ENCODE measurements at regions not wholly inside any gene's neighbourhood (a gene's known extent, or its start where the extent isn't known, plus 50 kb on each side); places are given as distances from the start of the nearest gene placed in this dataset.

DNA sequence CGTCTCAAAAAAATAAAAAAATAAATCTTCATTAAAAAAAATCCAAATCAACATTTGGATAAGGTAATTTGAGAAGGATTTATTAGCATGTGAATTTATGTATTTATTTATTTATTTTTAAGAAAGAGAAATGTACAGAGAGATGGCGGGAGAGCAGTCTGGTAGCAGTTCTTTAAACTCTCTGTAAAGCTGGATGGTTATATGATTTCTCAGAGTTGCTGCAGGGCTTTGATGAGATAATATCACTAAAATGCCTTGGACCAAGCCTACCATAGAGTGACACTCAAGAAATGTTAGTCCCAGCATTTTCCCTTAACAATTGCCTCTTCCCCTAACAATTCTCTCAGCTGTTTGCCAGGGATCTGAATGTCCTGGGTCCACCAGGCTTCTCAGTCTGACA lies 103.4 kb upstream of the LNX1 start:
- no peak for DNase-seq (ENCODE audit: low read depth in 2 of 2)

DNA sequence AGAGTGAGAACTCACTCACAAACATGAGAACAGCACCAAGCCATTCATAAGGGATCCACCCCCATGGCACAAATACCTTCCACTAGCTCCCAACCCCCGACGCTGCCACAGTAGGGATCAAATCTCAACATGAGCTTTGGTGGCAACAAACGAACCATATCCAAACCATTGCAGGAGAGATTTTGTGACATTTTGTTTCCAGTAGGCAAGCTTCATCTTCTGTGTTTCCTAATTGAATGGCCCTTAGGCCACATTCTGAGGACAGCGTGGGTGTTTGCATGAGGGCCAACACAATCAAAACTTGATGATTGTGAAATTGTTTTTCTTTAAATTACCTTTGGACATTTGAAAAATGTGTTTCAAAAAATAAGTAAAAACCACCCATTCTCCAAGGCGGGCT lies 102.6 kb upstream of the LNX1 start:
- DNase-seq (ENCODE audit: low read depth in 2 of 2): no peak

- no peak for DNase-seq (ENCODE audit: low read depth in 2 of 2)
Observed at GRCh38 chr4:53693408-53693807, 102.1 kb upstream of the LNX1 start.

DNA sequence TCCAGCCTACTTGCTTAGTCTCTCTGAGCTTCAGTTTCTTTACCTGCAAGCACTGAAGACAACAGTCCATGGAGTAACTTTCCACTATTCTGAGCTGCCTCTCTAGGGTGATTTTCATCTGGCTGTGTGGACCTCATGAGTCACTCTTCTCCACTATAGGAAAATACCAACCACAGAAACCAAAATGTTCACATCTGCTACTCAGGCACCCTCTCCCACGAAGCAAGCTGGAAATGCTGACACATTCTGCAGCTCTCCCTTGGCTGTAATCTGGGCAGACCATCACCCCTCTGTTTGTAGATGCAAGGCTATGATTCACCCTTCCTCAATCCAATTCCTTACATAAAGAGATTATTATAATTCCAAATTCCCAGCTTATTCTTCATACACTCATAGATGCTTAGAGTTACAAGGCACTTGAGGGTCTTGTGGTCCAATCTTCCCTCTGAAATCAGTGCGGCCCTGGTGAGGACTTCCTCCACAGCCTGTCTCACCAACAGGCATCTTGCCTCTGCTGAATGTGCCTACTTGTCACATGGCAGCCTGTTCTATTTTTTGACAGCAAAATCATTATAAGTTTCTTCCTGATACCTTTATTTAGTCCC lies 97.0 kb upstream of the LNX1 start:
- peak; percentile 25 to 36 for DNase-seq (ENCODE audit: low read depth in 2 of 2)

- no peak for DNase-seq (ENCODE audit: low read depth in 2 of 2)
Observed at GRCh38 chr4:53686521-53686920, 95.2 kb upstream of the LNX1 start.

- no peak for DNase-seq (ENCODE audit: low read depth in 2 of 2)
Observed at GRCh38 chr4:53684136-53685130, 93.1 kb upstream of the LNX1 start.

DNA sequence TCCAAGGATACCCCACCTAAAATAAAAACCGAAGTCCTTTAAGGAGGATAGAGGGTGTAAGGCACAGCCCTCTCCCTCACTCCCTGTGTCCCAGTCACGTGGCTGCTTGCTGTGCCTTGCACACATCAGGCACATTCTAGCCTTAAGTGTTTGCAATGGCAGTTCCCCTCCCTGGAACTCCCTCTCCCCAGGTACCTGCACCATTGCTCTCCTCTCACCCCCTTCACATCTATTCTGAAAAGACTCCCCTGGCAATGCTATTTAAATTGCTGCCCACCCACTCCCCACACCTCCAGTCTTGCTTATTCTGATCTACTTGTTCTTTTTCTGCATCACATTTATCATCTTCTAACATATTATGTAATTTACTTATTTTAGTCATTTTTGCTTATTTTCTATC lies 91.6 kb upstream of the LNX1 start:
- DNase-seq (ENCODE audit: low read depth in 2 of 2): no peak

DNA sequence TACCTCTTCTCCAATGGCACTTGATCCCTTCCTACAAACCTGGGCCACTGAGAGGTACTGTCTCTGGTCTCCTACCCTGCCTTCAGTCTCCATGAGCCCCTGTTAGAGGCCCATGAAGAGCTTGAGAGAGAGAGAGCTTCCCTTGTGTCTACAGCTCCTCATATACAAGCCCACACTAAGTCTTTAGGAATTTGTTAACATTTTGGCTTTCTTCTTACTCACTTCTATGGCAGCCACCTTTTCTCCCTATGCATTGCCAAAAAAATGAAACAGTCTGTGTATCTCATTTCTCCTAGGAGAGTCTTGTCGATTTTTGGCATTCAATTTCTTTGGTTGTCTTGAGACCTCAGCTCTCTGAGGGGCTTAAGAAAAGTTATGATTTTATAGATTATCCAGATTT lies 90.9 kb upstream of the LNX1 start:
- DNase-seq (ENCODE audit: low read depth in 2 of 2): no peak

DNA sequence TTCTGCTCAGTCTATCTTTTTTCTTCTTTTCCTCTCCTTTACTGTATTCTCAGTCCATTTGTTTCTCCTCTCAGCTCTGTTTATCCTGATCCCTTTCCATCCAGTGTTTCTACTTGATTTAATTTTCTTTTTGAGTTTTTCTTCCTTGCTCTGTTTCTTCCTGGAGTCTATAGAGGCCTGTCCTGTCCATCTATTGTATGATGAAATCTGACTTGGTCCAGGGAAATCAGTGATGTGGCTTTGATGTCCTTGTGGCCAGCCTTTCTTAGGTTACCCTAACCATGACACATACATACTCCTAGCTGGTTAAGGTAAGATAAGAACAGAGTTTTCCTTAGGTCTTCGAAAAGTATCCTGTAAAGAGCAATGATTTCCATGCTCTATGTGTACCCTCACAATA lies 89.3 kb upstream of the LNX1 start:
- no peak for DNase-seq (ENCODE audit: low read depth in 2 of 2)

- no peak for DNase-seq (ENCODE audit: low read depth in 2 of 2)
Observed at GRCh38 chr4:53680168-53680567, 88.9 kb upstream of the LNX1 start.

- DNase-seq (ENCODE audit: low read depth in 2 of 2): no peak
Observed at GRCh38 chr4:53676402-53676871, 85.2 kb upstream of the LNX1 start.

- no peak for DNase-seq (ENCODE audit: low read depth in 2 of 2)
Observed at GRCh38 chr4:53674903-53675302, 83.6 kb upstream of the LNX1 start.

DNA sequence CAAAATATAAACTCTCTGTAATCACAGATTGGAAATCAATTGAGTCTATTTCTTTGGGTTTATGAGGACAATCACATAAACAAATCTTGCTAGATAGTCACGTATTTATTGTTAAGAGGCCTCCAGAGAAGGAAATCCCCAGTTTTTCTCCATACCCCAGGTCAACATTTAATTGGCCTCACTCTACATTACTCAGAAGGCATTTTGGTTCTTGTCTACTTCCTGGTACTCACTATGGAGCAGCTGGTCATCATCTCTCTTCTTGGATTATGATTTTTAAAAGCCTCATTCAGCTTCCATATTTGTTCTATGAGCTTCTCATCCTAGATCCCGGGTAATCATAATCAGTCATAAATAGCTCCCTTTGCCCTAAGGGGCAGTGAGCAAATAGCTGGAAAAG lies 81.6 kb upstream of the LNX1 start:
- no peak for DNase-seq (ENCODE audit: low read depth in 2 of 2)

GRCh38 chr4:53671757-53672156 lies 80.5 kb upstream of the LNX1 start:
- DNase-seq (ENCODE audit: low read depth in 2 of 2): no peak

DNA sequence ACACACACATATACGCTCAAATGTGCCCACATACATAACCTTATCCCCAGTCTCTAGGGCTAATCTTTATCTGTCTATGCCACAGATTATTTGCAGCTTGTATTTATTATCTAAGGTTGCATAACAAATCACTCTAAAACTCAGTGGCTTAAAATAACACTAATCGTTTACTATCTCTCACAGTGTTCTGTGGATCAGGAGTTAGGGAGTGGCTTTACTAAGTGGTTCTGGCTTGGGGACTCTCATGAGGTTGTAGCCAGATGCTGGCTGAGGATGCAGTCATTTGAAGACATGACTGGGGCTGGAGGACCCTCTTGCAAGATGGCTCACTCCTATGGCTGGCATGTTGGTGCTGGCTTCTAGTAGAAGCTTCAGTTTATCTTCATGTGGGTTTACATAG lies 68.5 kb upstream of the LNX1 start:
- DNase-seq (ENCODE audit: low read depth in 2 of 2): no peak

- no peak for DNase-seq (ENCODE audit: low read depth in 2 of 2)
Observed at GRCh38 chr4:53659112-53659511, 67.8 kb upstream of the LNX1 start.

DNA sequence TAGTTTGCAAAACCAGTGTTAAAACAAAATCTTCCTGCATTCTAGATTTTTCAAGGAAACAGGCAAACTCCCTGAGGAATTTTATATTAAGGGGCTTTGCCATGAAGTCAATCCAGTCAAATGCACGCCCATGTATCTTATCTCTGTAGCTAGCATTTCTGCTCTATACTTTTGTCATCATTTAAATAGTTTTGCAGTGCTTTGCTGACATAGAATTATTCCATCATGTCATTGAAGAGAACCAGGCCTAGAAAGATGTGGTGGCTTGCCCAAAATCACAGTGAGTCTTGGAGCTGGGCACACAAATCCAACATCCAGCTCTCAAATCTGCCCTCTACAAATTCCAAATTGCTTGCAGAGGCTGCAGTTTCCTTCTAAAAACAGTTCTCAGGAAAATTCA lies 66.7 kb upstream of the LNX1 start:
- no peak for DNase-seq (ENCODE audit: low read depth in 2 of 2)

GRCh38 chr4:53656421-53656981 lies 65.2 kb upstream of the LNX1 start:
- DNase-seq (ENCODE audit: low read depth in 2 of 2): no peak

GRCh38 chr4:53654300-53654758 lies 63.0 kb upstream of the LNX1 start:
- no peak for DNase-seq (ENCODE audit: low read depth in 2 of 2)

DNA sequence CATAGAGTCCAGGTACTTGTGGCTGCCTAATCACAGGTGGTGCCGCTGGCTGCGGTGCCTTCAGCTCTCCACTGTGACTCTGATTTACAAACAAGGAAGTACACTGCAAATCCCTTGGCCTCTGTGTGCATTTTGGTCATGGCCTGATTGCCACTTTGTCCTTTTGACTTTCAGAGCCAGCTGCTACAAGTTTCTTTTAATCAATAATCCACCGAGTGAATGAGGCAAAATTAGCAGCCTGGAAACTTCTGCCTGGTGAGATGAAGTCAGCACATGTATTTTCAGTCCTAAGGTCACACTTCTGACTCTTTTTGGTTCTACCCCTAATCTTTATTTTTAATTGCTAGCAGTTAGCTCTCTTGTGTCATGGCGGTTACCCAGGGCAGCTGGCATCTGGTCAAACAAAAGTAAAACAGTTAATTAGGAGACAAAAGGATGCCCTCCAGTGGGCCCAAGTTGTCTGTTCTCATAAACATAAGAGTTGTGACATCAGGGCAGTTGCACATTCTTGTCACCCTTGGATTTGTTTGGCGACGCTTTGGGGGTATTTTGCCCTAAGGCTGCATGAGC lies 62.3 kb upstream of the LNX1 start:
- no peak for DNase-seq (ENCODE audit: low read depth in 2 of 2)

DNA sequence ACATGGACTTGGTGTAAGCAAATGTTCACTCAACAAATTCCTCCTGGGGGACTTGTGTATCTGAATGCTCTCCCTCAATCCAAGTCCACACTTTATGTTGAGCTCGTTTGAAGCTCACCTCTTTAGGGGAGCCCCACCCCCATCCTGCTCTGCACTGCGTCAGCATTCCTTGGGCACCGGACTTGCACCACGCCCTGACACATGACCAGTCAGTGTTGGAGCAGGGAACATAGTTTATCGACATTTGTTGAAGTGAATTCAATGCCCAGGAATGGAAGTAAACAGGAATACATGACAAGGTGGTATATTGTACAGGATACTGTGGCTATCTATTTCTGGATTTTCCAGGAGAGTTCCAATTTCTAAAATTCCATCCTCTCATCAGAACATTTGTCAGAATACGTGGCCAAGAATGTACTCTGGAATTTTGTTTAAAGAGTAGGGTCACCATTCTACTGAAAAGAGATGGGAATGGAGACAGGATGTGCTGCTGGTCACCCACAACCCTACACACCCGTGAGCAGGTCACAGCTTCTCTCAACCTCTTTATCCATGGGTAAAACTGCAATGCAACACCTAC lies 60.0 kb upstream of the LNX1 start:
- DNase-seq (ENCODE audit: low read depth in 2 of 2): no peak

- no peak for DNase-seq (ENCODE audit: low read depth in 2 of 2)
Observed at GRCh38 chr4:53649357-53649756, 58.1 kb upstream of the LNX1 start.

Measured in stimulated activated CD4-positive, alpha-beta T cell treated with anti-CD3 and anti-CD28 coated beads, Interleukin-15, amount 100 ng/mL, for 48 hours (primary cell).